GM18502 (cell line): ENCODE measurements at regions not wholly inside any gene's neighbourhood (a gene's known extent, or its start where the extent isn't known, plus 50 kb on each side); places are given as distances from the start of the nearest gene placed in this dataset.
"Not testable (repeated sequence)": the region's sequence is repeated elsewhere in the genome, so short reads cannot be mapped to it uniquely, and the experiment has no call there.

Experiments used
- ATAC-seq: cut with Tn5 transposase; IDR thresholded peaks from one replicate; pipeline ENCODE4 v1.9.1; 2021; ENCODE audit warnings: mild to moderate bottlenecking; ENCODE audit not compliant: unreplicated experiment, poor library complexity

- ATAC-seq = not testable (repeated sequence)
Measured at GRCh38 chr15:20628538-20628937, 86.9 kb upstream of the GOLGA6L6 start.

- ATAC-seq = not testable (repeated sequence)
Measured at GRCh38 chr15:20625469-20625868, 83.9 kb upstream of the GOLGA6L6 start.

- ATAC-seq = not testable (repeated sequence)
Measured at GRCh38 chr15:20624085-20624484, 82.5 kb upstream of the GOLGA6L6 start.

- peak; percentile 78 for ATAC-seq
Measured at GRCh38 chr15:20622117-20622516, 80.5 kb upstream of the GOLGA6L6 start.

- ATAC-seq = not testable (repeated sequence)
Measured at GRCh38 chr15:20614549-20614948, 72.9 kb upstream of the GOLGA6L6 start.

GRCh38 chr15:20612796-20613195 lies 71.2 kb upstream of the GOLGA6L6 start:
- ATAC-seq = not testable (repeated sequence)

GRCh38 chr15:20612356-20612755 lies 70.8 kb upstream of the GOLGA6L6 start:
- not testable (repeated sequence) for ATAC-seq

GRCh38 chr15:20611667-20612290 lies 70.2 kb upstream of the GOLGA6L6 start:
- not testable (repeated sequence) for ATAC-seq

- ATAC-seq = not testable (repeated sequence)
Measured at GRCh38 chr15:20608179-20608578, 66.6 kb upstream of the GOLGA6L6 start.

GRCh38 chr15:20597245-20597644 lies 55.6 kb upstream of the GOLGA6L6 start:
- not testable (repeated sequence) for ATAC-seq

GRCh38 chr15:20594219-20594618 lies 52.6 kb upstream of the GOLGA6L6 start:
- not testable (repeated sequence) for ATAC-seq

- ATAC-seq = not testable (repeated sequence)
Measured at GRCh38 chr15:20591936-20592335, 50.3 kb upstream of the GOLGA6L6 start.
